ENCODE measurements at regions not wholly inside any gene's neighbourhood (a gene's known extent, or its start where the extent isn't known, plus 50 kb on each side); places are given as distances from the start of the nearest gene placed in this dataset.

DNA sequence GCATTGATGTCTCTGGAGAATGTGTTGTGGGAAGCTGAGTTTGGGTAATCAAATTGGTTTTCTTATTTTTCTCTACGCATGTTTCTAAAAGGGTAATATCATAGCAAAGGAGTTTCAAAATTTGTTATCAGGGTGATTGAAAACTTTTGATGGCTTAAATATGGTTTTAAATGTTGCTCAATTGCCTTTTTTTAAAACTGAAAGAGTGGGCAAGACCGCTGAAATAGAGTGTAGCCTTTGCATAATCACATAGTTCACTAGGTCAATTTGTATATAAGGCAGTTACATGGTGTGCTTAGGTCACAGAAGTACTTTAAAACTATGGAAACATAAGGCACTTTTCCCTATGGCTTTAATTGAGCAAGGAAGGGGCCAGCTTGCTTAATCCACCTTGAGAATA, 167.4 kb downstream of the SNAPC1 start:
- TF ChIP-seq, protein P1, sequence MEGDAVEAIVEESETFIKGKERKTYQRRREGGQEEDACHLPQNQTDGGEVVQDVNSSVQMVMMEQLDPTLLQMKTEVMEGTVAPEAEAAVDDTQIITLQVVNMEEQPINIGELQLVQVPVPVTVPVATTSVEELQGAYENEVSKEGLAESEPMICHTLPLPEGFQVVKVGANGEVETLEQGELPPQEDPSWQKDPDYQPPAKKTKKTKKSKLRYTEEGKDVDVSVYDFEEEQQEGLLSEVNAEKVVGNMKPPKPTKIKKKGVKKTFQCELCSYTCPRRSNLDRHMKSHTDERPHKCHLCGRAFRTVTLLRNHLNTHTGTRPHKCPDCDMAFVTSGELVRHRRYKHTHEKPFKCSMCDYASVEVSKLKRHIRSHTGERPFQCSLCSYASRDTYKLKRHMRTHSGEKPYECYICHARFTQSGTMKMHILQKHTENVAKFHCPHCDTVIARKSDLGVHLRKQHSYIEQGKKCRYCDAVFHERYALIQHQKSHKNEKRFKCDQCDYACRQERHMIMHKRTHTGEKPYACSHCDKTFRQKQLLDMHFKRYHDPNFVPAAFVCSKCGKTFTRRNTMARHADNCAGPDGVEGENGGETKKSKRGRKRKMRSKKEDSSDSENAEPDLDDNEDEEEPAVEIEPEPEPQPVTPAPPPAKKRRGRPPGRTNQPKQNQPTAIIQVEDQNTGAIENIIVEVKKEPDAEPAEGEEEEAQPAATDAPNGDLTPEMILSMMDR (IDR thresholded peaks at IDR 0.05; ENCODE audit: poor library complexity): no peak
- TF ChIP-seq EZH2 (IDR thresholded peaks at IDR 0.05; ENCODE audit: borderline replicate concordance) (no peak), EZH2phosphoT487 (IDR thresholded peaks at IDR 0.05; ENCODE audit: low read depth, severe bottlenecking, unreplicated experiment) (no peak)

Measured in hepatocyte (in vitro differentiated cells).